Spleen (tissue), 11 donors: ENCODE measurements at regions not wholly inside any gene's neighbourhood (a gene's known extent, or its start where the extent isn't known, plus 50 kb on each side); places are given as distances from the start of the nearest gene placed in this dataset.

ENCODE experiments used
- DNase-seq: peaks from one replicate; pipeline ENCODE4 v3.0.0-alpha.2; 2020
- H3K27ac ChIP-seq, 8 donors: fragments of 200-600 bp; sonication (generic) in 7 of 8; 1 replicate in 4 of 8; 2 replicates in 4 of 8; pipeline versions ENCODE4 v1.5.0 to v1.8.0; 2016 to 2021; ENCODE audit warnings: inconsistent platforms in 4 of 8, mild to moderate bottlenecking in 4 of 8, moderate library complexity in 1 of 8
- H3K27me3 ChIP-seq, 7 donors: fragments of 200-600 bp; sonication (generic) in 6 of 7; replicated peaks in 1 of 7; 1 replicate in 4 of 7; 2 replicates in 3 of 7; pipeline versions ENCODE4 v1.5.0 to v1.8.0; 2016 to 2021; ENCODE audit warnings: inconsistent platforms in 3 of 7, mild to moderate bottlenecking in 1 of 7
- H3K36me3 ChIP-seq, 6 donors: fragments of 200-600 bp; sonication (generic) in 5 of 6; 1 replicate in 4 of 6; 2 replicates in 2 of 6; pipeline versions ENCODE4 v1.5.0 to v1.8.0; 2016 to 2021; ENCODE audit warnings: inconsistent platforms in 2 of 6
- H3K4me1 ChIP-seq, 6 donors: fragments of 200-600 bp; sonication (generic) in 5 of 6; 1 replicate in 3 of 6; 2 replicates in 3 of 6; pipeline versions ENCODE4 v1.5.0 to v1.8.0; 2016 to 2021; ENCODE audit warnings: inconsistent platforms in 3 of 6
- H3K4me3 ChIP-seq, 8 donors: fragments of 200-600 bp; sonication (generic) in 7 of 8; 1 replicate in 4 of 8; 2 replicates in 4 of 8; pipeline versions ENCODE4 v1.5.0 to v1.8.0; 2016 to 2021; ENCODE audit warnings: inconsistent platforms in 4 of 8, mild to moderate bottlenecking in 4 of 8, moderate library complexity in 2 of 8
- H3K9me3 ChIP-seq, 8 donors: fragments of 200-600 bp; sonication (generic) in 7 of 8; 1 replicate in 4 of 8; 2 replicates in 4 of 8; pipeline versions ENCODE4 v1.5.0 to v1.8.0; 2016 to 2021; ENCODE audit warnings: inconsistent platforms in 4 of 8
- CTCF ChIP-seq, 11 experiments: fragments of 200-600 bp in 7 of 11; fragments of 450-650 bp in 4 of 11; sonication (generic) in 4 of 11; IDR thresholded peaks in 8 of 11; conservative IDR thresholded peaks in 3 of 11; 1 replicate in 7 of 11; 2 replicates in 4 of 11; pipeline versions ENCODE4 v1.4.0 to v1.8.0; 2016 to 2021; ENCODE audit warnings: antibody characterized with exemption in 11 of 11, inconsistent platforms in 4 of 11, mild to moderate bottlenecking in 1 of 11
- POLR2A ChIP-seq, 3 donors: fragments of 450-650 bp; IDR thresholded peaks; one replicate each; pipeline ENCODE4 v1.5.1; 2017; ENCODE audit warnings: antibody characterized with exemption in 3 of 3, mild to moderate bottlenecking in 1 of 3
- POLR2AphosphoS5 ChIP-seq, 3 donors: sonication (generic); formaldehyde crosslinking; IDR thresholded peaks; one replicate each; pipeline ENCODE4 v1.5.1; 2017; ENCODE audit warnings: antibody characterized with exemption in 3 of 3
- WGBS, 5 donors: extraction: QIAGEN DNeasy Blood & Tissue Kit in 3 of 5; methylation state at CpG; one replicate each; pipeline versions ENCODE4 v1.1.5 to v1.1.7; 2013 to 2018; 5-methylcytosine and 5-hydroxymethylcytosine counted together
- intact Hi-C: fragments of 100-400 bp; cut with DNase I; formaldehyde crosslinking; loops from one replicate; pipeline ENCODE4 v1.15.0; 2023; ENCODE audit warnings: low total_unique reads
- donor health status: healthy with polysubstance abuse.
- donor health status: DM: no; HTN: no; CAD: no; lungs with moderate emphysema.
- donor health status: DM: no; HTN: no; CAD: no.
- donor health status: Bipolar disorder and iron deficiency.
- donor health status: healthy.
- donor health status: DM: no; HTN: no; CAD: no.
- donor health status: DM: yes; HTN: yes; CAD: no.

- Histone ChIP-seq H3K27me3 (no peaks in the 10 kb centered on the region), H3K27ac (no peak overlapping the region), H3K4me3 (no peak overlapping the region), H3K36me3 (no peaks in the 10 kb centered on the region), H3K9me3 (peaks cover 0 to under 1% (median 0%) of the 10 kb centered on the region in 8 donors), H3K4me1 (peaks cover 0 to 3% (median 0%) of the 10 kb centered on the region in 6 donors)
- WGBS, 5 donors = 82 to 94% (median 87%) methylated on average over 3 of the region's 3 CpGs
- DNase-seq = no peak
- no peak for TF ChIP-seq CTCF (IDR thresholded peaks at IDR 0.05 in 8 of 11, conservative IDR thresholded peaks at IDR 0.05 in 3 of 11)
- TF ChIP-seq POLR2AphosphoS5 (IDR thresholded peaks at IDR 0.05) = no peak
- no peak for TF ChIP-seq POLR2A (IDR thresholded peaks at IDR 0.05)
- intact Hi-C loops = no loop called here
Measured at GRCh38 chr3:176578316-176578715, 619.0 kb downstream of the TBL1XR1 start.

GRCh38 chr3:176577447-176577846, 619.8 kb downstream of the TBL1XR1 start:
- intact Hi-C loops = no loop called here
- TF ChIP-seq CTCF (IDR thresholded peaks at IDR 0.05 in 8 of 11, conservative IDR thresholded peaks at IDR 0.05 in 3 of 11) (no peak), POLR2A (IDR thresholded peaks at IDR 0.05) (no peak), POLR2AphosphoS5 (IDR thresholded peaks at IDR 0.05) (no peak)
- Histone ChIP-seq H3K27me3 (no peaks in the 10 kb centered on the region), H3K4me1 (peaks cover 0 to 3% (median 0%) of the 10 kb centered on the region in 6 donors), H3K4me3 (no peak overlapping the region), H3K9me3 (no peaks in the 10 kb centered on the region), H3K36me3 (no peaks in the 10 kb centered on the region), H3K27ac (no peak overlapping the region)
- no peak for DNase-seq
- 70 to 86% (median 73%) methylated on average over 5 of the region's 5 CpGs for WGBS, 5 donors

- peaks cover 0 to 3% (median 0%) of the 10 kb centered on the region in 6 donors for H3K4me1 ChIP-seq
- H3K27me3 ChIP-seq = no peaks in the 10 kb centered on the region
- DNase-seq = no peak
- no peaks in the 10 kb centered on the region for H3K9me3 ChIP-seq
- H3K36me3 ChIP-seq = no peaks in the 10 kb centered on the region
- 0 to 70% (median 0%) methylated on average over 1 of the region's 1 CpG for WGBS, 5 donors
- TF ChIP-seq POLR2AphosphoS5 (IDR thresholded peaks at IDR 0.05) = no peak
- no peak for TF ChIP-seq CTCF (IDR thresholded peaks at IDR 0.05 in 8 of 11, conservative IDR thresholded peaks at IDR 0.05 in 3 of 11)
- TF ChIP-seq POLR2A (IDR thresholded peaks at IDR 0.05) = no peak
- intact Hi-C loops = no loop called here
- no peak overlapping the region for H3K27ac ChIP-seq
- no peak overlapping the region for H3K4me3 ChIP-seq
Measured at GRCh38 chr3:176574786-176575185, 622.5 kb downstream of the TBL1XR1 start.

GRCh38 chr3:176571926-176572325, 625.4 kb downstream of the TBL1XR1 start:
- TF ChIP-seq POLR2A (IDR thresholded peaks at IDR 0.05) (no peak), CTCF (IDR thresholded peaks at IDR 0.05 in 8 of 11, conservative IDR thresholded peaks at IDR 0.05 in 3 of 11) (no peak), POLR2AphosphoS5 (IDR thresholded peaks at IDR 0.05) (no peak)
- 89 to 94% (median 92%) methylated on average over 6 of the region's 6 CpGs for WGBS, 5 donors
- Histone ChIP-seq H3K27ac (no peak overlapping the region), H3K27me3 (no peaks in the 10 kb centered on the region), H3K9me3 (no peaks in the 10 kb centered on the region), H3K4me1 (no peaks in the 10 kb centered on the region), H3K36me3 (no peaks in the 10 kb centered on the region), H3K4me3 (no peak overlapping the region)
- intact Hi-C loops = no loop called here
- DNase-seq = no peak
